Upper lobe of left lung (tissue), 6 donors: ENCODE measurements at regions not wholly inside any gene's neighbourhood (a gene's known extent, or its start where the extent isn't known, plus 50 kb on each side); places are given as distances from the start of the nearest gene placed in this dataset.

Experiments
- ATAC-seq, 2 donors: fragments of 200-7000 bp; cut with Tn5 transposase; one replicate each; pipeline ENCODE4 v1.9.1; 2022; ENCODE audit warnings: mild to moderate bottlenecking in 2 of 2, moderate library complexity in 2 of 2; ENCODE audit not compliant: low FRiP score in 2 of 2
- DNase-seq, 2 donors: peaks; one replicate each; pipeline ENCODE4 v3.0.0-alpha.2; 2019 to 2020
- H3K27ac ChIP-seq, 4 donors: fragments of 200-600 bp; sonication (generic); one replicate each; pipeline ENCODE4 v1.5.1; 2016 to 2019
- H3K27me3 ChIP-seq, 4 donors: fragments of 200-600 bp; sonication (generic); one replicate each; pipeline ENCODE4 v1.5.1; 2017 to 2019
- H3K36me3 ChIP-seq, 4 donors: fragments of 200-600 bp; sonication (generic); one replicate each; pipeline ENCODE4 v1.5.1; 2016 to 2019
- H3K4me1 ChIP-seq, 4 donors: fragments of 200-600 bp; sonication (generic); one replicate each; pipeline ENCODE4 v1.5.1; 2018 to 2019
- H3K4me3 ChIP-seq, 4 donors: fragments of 200-600 bp; sonication (generic); one replicate each; pipeline ENCODE4 v1.5.1; 2017 to 2019; ENCODE audit warnings: mild to moderate bottlenecking in 2 of 4, moderate library complexity in 1 of 4
- H3K9me3 ChIP-seq, 4 donors: fragments of 200-600 bp; sonication (generic); one replicate each; pipeline ENCODE4 v1.5.1; 2018 to 2019
- CTCF ChIP-seq, 6 experiments: fragments of 450-650 bp in 4 of 6; fragments of 200-600 bp in 2 of 6; sonication (generic) in 2 of 6; IDR thresholded peaks; one replicate each; pipeline ENCODE4 v1.5.1; 2016 to 2019; ENCODE audit warnings: antibody characterized with exemption in 6 of 6
- EP300 ChIP-seq, 4 donors: sonication (generic); formaldehyde crosslinking; IDR thresholded peaks; one replicate each; pipeline ENCODE4 v1.5.1; 2017; ENCODE audit warnings: antibody characterized with exemption in 4 of 4, control low read depth in 2 of 4
- POLR2A ChIP-seq, 4 donors: fragments of 450-650 bp; IDR thresholded peaks; one replicate each; pipeline ENCODE4 v1.5.1; 2016 to 2017; ENCODE audit warnings: antibody characterized with exemption in 4 of 4, mild to moderate bottlenecking in 2 of 4
- POLR2AphosphoS5 ChIP-seq, 2 donors: sonication (generic); formaldehyde crosslinking; IDR thresholded peaks; one replicate each; pipeline ENCODE4 v1.5.1; 2017; ENCODE audit warnings: antibody characterized with exemption in 2 of 2
- WGBS, 2 donors: methylation state at CpG; one replicate each; pipeline ENCODE4 v1.1.5; 2017 to 2018; 5-methylcytosine and 5-hydroxymethylcytosine counted together
- donor health status: DM: no; HTN: no; CAD: no; lungs with moderate emphysema.
- donor health status: DM: no; HTN: yes; CAD: no; lungs with severe emphysema.

- Histone ChIP-seq H3K36me3 (no peaks in the 10 kb centered on the region), H3K27ac (no peak overlapping the region), H3K4me3 (no peak overlapping the region), H3K27me3 (no peaks in the 10 kb centered on the region), H3K4me1 (no peaks in the 10 kb centered on the region), H3K9me3 (no peaks in the 10 kb centered on the region)
- DNase-seq, result no peak
- 78 to 91% methylated on average over 6 of the region's 6 CpGs for WGBS, 2 donors
- TF ChIP-seq POLR2AphosphoS5 (IDR thresholded peaks at IDR 0.05) (no peak), EP300 (IDR thresholded peaks at IDR 0.05) (no peak), CTCF (IDR thresholded peaks at IDR 0.05) (no peak), POLR2A (IDR thresholded peaks at IDR 0.05) (no peak)
- ATAC-seq, result no peak
These were observed 105.2 kb upstream of the CTBP2 start for GRCh38 chr10:125265579-125265955.

- no peaks in the 10 kb centered on the region for H3K36me3 ChIP-seq
- no peaks in the 10 kb centered on the region for H3K27me3 ChIP-seq
- H3K27ac ChIP-seq, result no peak overlapping the region
- no peak for TF ChIP-seq CTCF (IDR thresholded peaks at IDR 0.05)
- TF ChIP-seq POLR2A (IDR thresholded peaks at IDR 0.05), result no peak
- no peak for TF ChIP-seq EP300 (IDR thresholded peaks at IDR 0.05)
- no peak for TF ChIP-seq POLR2AphosphoS5 (IDR thresholded peaks at IDR 0.05)
- ATAC-seq, result peak in 1 of 2 donors; percentile 41
- no peak for DNase-seq
- H3K4me3 ChIP-seq, result no peak overlapping the region
- WGBS, 2 donors, result 65 to 72% methylated on average over 13 of the region's 13 CpGs
- no peaks in the 10 kb centered on the region for H3K9me3 ChIP-seq
- H3K4me1 ChIP-seq, result no peaks in the 10 kb centered on the region
These were observed 104.6 kb upstream of the CTBP2 start for GRCh38 chr10:125264757-125265578.

- no peaks in the 10 kb centered on the region for H3K4me1 ChIP-seq
- DNase-seq (no peak), ATAC-seq (no peak)
- H3K27ac ChIP-seq, result no peak overlapping the region
- no peak overlapping the region for H3K4me3 ChIP-seq
- no peaks in the 10 kb centered on the region for H3K27me3 ChIP-seq
- no peaks in the 10 kb centered on the region for H3K36me3 ChIP-seq
- no peaks in the 10 kb centered on the region for H3K9me3 ChIP-seq
- TF ChIP-seq POLR2A (IDR thresholded peaks at IDR 0.05) (no peak), POLR2AphosphoS5 (IDR thresholded peaks at IDR 0.05) (no peak), EP300 (IDR thresholded peaks at IDR 0.05) (no peak), CTCF (IDR thresholded peaks at IDR 0.05) (no peak)
- WGBS, 2 donors, result 100% methylated on average over 1 of the region's 1 CpG; no CpG with 5 or more reads in 1 of the 2 donors
These were observed 103.7 kb upstream of the CTBP2 start for GRCh38 chr10:125264091-125264490.

- WGBS, 2 donors, result 71 to 75% methylated on average over 7 of the region's 7 CpGs
- Histone ChIP-seq H3K9me3 (no peaks in the 10 kb centered on the region), H3K4me3 (no peak overlapping the region), H3K27me3 (no peaks in the 10 kb centered on the region), H3K4me1 (no peaks in the 10 kb centered on the region), H3K36me3 (no peaks in the 10 kb centered on the region), H3K27ac (no peak overlapping the region)
- DNase-seq (no peak), ATAC-seq (no peak)
- TF ChIP-seq POLR2AphosphoS5 (IDR thresholded peaks at IDR 0.05) (no peak), EP300 (IDR thresholded peaks at IDR 0.05) (no peak), POLR2A (IDR thresholded peaks at IDR 0.05) (no peak), CTCF (IDR thresholded peaks at IDR 0.05) (no peak)
These were observed 103.2 kb upstream of the CTBP2 start for GRCh38 chr10:125263551-125263950.

- no peak for TF ChIP-seq POLR2AphosphoS5 (IDR thresholded peaks at IDR 0.05)
- no peak for TF ChIP-seq CTCF (IDR thresholded peaks at IDR 0.05)
- no peak for TF ChIP-seq EP300 (IDR thresholded peaks at IDR 0.05)
- TF ChIP-seq POLR2A (IDR thresholded peaks at IDR 0.05), result no peak
- Histone ChIP-seq H3K4me3 (no peak overlapping the region), H3K27me3 (no peaks in the 10 kb centered on the region), H3K27ac (no peak overlapping the region), H3K36me3 (no peaks in the 10 kb centered on the region), H3K4me1 (no peaks in the 10 kb centered on the region), H3K9me3 (no peaks in the 10 kb centered on the region)
- DNase-seq (no peak), ATAC-seq (no peak)
- 74 to 78% methylated on average over 6 of the region's 6 CpGs for WGBS, 2 donors
These were observed 102.6 kb upstream of the CTBP2 start for GRCh38 chr10:125262920-125263319.
